NCI-H1694 treated with DMSO at 0.1 percent for 48 hours (cell line): ENCODE measurements at regions not wholly inside any gene's neighbourhood (a gene's known extent, or its start where the extent isn't known, plus 50 kb on each side); places are given as distances from the start of the nearest gene placed in this dataset.

Source experiments
- DNase-seq: peaks from one replicate; lab custom pipeline; 2025; lab: John Stamatoyannopoulos, UW

DNA sequence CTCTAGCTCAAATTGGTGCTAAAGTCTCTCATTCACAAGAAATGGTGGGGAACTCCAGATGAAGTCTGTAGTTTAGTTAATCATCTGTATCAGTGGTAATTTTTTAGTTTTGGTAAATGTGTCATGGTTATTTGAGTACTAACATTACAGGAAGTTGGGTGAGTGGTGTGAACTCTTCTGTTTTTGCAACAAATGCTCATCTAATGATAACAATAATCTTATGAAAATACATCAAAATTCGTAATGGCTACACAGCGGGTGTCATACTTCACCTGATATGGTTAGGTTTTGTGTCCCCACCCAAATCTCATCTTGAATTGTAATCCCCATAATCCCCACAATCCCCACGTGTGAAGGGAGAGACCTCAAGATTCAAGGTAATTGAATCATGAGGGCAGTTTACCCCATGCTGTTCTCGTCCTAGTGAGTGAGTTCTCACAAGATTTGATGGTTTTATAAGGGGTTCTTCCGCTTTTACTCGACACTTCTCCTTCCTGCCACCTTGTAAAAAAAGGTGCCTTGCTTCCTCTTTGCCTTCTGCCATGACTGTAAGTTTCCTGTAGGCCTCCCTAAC, 209.3 kb upstream of the FOXN3 start:
- DNase-seq: no peak

GRCh38 chr14:89625731-89626232, 208.7 kb upstream of the FOXN3 start:
- no peak for DNase-seq

DNA sequence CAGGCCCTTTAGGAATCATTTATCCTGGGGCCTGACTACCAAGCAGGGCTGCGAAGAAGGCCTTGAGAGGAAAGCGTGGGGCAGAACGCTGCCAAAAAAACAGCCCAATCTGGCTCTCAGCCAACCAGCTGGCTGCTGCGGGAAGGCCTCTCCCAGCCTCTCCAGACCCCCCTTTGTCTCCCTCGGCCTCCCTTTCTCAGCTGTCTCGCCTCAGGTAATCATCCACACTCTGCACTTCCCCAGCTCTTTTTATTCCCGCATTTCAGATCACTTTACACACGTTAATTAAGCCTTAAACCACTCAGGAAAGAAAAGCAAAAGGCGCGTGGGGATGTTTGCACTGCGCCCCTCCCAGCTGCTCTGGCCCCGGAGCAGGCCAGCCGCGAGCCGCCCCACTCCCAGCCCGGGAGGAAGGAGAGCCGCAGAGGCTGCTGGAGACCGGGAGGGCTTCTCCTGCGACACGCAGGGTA, 208.2 kb upstream of the FOXN3 start:
- peak; percentile 86 for DNase-seq

- DNase-seq: no peak
These were observed 207.6 kb upstream of the FOXN3 start for GRCh38 chr14:89624500-89625156.

GRCh38 chr14:89621791-89622638, 205.0 kb upstream of the FOXN3 start:
- peak; percentile 96 for DNase-seq

DNA sequence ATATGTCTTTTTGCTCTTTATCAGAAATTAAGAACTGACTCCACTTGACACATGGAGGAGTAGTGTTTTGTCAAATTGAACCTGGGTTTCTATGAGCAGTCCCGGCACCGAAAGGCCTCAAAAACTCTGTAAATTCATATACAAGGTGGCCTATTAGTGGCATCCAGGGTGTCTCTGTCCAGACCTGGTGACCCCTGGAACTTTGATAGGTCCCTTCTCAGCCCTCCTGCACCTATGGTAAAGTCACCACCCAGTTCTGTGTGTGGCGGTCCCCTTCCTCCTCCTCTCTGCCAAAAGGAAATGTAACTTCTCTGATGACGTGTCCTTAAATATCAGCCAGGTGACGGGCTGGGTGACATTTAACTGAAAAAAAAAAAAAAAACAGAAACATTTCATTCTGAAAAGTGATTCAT, 204.0 kb upstream of the FOXN3 start:
- peak; percentile 39 for DNase-seq

DNA sequence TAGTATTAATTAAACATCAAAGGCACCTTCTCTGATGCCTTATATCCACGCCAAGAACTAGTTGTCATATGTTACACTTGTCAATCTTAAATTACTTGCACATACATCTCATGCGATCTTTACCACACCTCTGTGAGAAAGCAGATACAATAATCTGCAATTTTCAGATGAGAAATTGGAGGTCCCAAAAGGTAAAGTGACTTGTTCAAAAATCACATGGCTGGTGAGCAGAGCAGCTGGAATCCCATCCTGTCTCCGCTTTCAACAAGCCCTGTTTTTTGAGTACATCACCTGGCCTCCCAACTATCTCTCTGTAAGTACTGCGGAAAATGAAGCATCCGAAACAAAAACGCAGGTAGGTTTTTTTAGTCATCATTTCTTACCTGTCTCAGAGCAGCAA, 203.4 kb upstream of the FOXN3 start:
- DNase-seq: peak; percentile 47

GRCh38 chr14:89619596-89619995, 202.6 kb upstream of the FOXN3 start:
- no peak for DNase-seq

DNA sequence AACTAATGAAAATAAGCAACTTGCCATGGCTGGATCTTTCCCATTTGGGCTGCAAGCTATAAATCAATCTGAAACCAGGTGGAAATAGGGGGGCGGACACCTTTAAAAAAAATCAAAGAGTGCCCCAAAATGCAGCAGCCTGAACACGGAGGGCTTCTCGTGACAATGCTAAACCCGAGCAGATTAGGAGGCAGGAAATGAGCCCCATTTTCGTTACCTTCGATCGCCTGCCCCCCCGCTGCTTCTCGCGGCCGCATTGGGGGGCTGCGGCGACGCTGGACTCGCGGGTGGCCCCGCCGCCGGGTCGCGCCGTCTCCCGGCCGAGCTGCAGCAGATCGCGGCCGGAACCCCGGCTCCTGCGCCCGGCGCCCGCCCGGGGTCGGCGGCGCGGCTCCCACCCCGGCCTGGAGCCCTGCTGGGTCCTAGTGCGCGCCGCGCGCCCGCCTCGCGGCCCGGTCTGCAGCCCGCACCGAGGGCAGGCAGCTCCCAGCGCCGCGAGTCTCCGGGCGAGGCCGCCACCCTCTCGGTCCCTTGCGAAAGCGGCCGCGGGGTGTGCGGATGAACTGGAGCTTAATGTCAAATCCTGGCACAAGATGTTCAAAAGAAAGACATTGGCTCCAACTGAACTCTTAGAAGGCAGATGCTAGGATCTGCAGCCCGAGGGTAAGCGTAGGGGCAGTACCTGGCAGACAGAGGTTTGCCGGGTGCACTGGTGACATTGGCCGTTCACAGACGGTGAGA, 201.9 kb upstream of the FOXN3 start:
- peak; percentile 68 for DNase-seq

- DNase-seq: peak; percentile 54
These were observed 201.3 kb upstream of the FOXN3 start for GRCh38 chr14:89618330-89618708.

DNA sequence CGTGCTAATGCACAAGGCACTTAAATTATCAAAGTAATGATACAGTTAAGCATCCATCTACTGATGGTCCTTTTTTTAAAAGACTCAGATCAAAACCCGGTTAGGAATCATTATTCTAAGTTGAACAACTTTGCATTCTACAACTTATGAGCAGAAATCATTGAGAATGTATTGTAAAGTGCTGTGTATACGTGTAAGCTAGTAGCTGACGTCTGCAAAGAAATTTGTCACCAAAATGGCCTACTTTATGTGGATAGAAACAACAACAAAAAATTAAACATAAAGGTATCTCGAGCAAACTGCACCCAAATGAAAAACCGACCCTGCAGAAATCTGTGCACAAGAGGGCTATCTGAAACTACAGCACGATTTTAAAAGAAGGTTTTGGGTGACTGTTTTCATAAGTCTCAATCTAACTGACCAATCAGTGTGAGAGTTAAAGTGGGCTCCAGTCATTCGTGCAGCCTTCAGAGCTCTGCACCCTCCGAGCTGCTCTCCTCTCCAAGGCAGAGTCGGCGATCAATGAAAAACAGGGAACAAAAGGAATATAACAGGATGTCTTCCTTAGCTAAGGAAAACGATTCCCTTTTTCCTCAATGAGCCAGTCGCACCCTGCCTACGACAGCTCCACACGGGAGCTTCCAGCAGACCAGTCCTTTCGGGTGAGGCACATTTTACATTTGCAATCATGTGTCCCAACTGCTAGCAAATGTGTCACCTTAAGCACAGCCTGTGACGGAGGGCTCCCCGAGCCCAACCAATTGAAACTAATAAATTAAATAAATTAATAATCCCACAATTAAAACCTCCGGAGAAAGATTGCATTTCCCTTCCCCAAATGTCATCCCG, 200.7 kb upstream of the FOXN3 start:
- DNase-seq: peak; percentile 64

- peak; percentile 85 for DNase-seq
These were observed 199.9 kb upstream of the FOXN3 start for GRCh38 chr14:89616852-89617341.

GRCh38 chr14:89616425-89616824, 199.4 kb upstream of the FOXN3 start:
- DNase-seq: no peak

DNA sequence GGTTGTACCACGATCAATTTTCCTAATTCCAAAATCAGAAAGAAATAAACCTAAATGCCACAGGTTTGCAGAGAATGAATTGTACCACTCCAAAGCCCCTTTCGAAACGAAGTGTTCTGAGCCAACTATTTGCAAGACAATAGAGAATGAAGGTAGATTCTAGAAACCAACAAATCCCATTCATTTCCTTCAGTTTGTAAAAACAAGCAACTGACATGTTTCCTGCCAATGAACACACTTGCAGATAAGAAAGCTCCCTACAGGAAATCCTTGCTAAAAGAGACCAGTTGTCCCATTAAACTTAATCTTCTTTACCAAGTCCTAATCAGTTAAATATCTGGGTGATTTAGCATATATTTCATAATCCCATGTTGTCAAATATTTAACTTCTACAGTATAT, 198.4 kb upstream of the FOXN3 start:
- DNase-seq: no peak

- DNase-seq: no peak
These were observed 197.1 kb upstream of the FOXN3 start for GRCh38 chr14:89614009-89614691.

DNA sequence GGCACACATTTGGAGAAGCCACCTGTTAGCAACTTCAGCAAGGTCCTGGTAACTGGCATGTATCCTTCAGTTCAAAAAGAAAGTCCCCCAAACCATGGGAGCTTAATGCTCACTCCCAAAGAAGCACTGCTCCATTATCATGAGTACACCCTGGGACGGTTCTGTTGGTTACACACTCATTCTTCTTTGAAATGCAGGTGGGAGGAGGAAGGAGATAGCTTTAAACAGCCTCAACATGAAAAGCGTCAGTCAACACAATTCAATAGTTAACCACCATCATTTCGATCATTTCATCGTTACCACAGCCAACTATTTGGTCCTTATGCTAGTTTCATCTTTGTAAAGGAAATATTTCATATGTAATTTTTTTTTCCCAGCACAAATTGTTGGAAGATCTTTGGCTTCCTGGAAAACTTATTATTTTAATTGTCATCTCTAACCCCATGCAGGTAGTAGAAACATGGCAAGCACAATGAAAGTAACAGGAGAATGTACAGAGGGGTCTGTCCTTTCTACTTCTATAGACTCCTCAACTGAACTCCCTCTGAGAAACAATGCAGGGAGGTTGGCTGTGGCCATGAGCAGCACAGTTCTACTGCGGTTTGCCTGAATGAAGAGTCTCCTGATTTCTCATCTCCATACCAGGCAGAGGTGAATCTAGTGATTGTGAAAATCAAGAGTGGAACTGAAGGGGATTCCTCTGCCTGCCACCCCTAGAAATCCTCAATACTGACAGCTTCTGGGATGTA, 196.4 kb upstream of the FOXN3 start:
- DNase-seq: no peak

DNA sequence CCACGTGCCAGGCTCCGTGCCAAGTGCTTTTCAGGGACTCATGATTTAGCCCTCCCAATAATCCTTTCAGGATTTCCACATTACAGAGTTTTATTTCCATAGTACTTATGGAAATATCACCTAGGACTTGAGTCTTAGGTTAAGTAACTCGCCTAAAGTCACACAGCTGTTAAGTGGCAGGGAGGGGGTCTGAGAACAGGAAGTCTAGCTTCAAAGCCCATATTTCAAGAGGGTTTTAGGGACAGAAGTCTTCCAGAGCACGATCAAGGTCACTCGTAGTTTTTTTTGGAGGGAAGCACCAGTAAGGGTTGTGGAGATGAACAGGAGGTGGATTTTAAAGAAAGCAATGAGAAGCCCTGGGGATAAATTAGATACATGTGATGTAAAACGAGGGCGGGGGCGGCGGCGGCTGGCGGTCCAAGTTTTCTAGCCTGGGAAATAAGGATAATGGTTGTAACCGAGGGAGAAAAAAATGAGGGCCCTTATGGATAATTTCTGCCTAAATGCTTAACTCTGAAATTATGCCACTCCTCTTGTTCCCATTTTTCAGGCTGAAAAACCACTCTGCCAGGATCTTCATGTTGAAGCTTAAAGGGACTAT, 192.6 kb upstream of the FOXN3 start:
- DNase-seq: no peak

DNA sequence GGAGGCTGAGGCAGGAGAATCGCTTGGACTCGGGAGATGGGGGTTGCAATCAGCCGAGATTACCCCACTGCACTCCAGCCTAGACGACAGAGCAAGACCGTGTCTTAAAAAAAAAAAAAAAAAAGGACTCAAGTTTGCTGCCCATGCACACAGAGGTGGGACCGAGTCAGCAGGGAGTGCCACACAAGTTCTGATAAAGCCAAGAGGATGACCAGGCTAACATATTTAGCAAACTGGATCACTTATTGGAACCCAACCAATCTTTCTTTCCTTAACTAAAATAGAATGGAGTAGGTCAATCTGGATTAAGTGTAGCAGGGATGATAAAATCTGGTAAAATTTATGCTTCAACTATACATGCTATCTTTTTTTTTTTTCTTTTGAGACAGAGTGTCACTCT, 190.4 kb upstream of the FOXN3 start:
- no peak for DNase-seq

DNA sequence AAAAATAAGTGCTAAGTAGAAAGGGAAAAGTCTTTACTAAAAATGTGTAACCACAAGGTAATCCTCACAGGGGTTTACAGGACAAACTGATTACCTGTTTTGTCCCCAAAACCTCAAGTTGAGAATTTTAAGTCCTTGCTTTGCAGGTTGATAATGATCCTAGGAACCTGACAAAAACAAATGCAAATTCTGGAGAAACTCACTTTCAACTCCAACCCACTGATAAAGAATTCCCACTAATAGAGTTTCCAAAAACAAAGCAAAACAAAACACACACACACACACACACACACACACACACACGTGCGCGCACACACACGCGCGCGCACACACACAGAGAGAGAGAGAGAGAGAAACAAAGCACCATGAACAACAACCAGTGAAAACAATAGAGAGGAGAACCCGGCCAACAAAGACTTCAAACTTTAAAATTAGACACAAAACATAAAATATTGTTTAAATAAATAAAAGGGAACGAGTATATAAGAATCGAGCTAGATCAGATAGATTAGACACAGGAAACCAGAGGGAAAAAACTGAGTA, 187.0 kb upstream of the FOXN3 start:
- no peak for DNase-seq
